HG03378 (cell line): ENCODE measurements at regions not wholly inside any gene's neighbourhood (a gene's known extent, or its start where the extent isn't known, plus 50 kb on each side); places are given as distances from the start of the nearest gene placed in this dataset.
"Not testable (repeated sequence)": the region's sequence is repeated elsewhere in the genome, so short reads cannot be mapped to it uniquely, and the experiment has no call there.

Experiments used
- ATAC-seq: cut with Tn5 transposase; IDR thresholded peaks from one replicate; pipeline ENCODE4 v1.9.1; 2021; ENCODE audit warnings: mild to moderate bottlenecking, moderate library complexity; ENCODE audit not compliant: unreplicated experiment

DNA sequence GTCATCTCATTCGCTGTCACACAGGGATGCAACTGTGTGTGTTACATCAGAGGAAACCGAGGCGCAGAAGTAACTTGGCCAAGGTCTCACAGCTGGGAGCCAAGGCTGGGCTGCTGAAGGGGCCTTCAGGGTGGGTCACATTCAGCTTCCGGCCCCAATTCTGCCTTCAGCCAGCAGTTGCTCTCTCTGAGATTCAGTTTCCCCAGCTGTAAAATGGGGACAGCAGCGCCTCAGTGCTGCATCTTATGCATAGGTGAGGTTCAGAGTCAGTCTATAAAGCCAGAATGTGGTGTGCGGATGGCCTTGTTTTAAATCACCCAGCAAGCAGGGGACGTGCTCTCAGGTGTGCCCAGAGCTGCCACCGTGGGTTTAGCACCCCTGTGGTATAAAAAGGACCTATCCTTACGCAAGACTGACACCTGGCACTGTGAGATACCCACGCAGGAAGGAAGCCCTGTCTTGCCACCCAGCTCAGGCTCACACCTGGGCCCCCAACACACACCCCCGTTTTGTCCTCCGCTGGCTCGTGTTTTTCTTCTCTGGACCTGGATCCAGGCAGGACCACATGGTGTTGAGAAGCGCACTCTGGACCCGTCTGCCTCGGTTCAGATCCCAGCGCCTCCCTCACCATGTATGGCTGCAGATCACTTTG, 94.6 kb upstream of the GSE1 start:
- ATAC-seq = no peak

DNA sequence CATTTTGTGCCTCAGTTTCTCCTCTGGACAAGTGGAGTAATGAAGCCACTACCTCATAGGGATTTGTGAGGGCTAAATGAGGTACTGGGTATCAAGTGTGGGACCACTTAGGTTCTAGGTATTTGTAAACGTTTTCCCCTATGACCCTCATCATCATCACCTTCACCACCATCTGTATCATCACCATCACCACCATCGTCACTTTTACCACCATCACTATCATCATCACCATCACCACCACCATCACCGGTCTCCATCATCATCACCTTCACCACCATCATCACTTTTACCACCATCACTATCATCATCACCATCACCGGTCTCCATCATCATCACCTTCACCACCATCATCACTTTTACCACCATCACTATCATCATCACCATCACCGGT, 94.1 kb upstream of the GSE1 start:
- not testable (repeated sequence) for ATAC-seq

DNA sequence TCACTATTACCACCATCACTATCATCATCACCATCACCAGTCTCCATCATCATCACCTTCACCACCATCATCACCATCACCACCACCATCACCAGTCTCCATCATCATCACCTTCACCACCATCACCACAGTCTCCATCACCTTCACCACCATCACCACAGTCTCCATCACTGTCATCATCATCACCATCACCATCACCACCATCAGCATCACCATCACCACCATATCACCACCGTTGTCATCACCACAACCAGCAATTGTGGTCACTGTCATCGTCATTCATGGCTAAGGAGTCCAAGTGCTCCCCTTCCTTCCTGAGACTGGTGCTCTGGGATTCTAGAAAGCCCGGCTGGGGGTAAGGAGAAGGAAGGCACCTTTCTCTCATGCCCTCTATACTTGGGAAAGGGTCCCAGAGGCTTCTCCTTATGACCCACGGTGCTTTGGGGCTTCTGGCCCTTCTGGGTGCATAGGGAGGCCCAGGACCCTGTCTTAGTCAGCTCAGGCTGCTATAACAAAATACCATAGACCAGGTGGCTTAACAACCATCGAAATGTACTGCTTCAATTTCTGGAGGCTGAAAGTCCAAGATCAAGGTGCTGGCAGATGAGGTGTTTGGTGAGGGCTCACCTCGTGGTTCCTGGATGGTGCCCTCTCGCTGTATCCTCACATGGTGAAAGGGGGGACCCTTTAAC, 93.4 kb upstream of the GSE1 start:
- no peak for ATAC-seq

DNA sequence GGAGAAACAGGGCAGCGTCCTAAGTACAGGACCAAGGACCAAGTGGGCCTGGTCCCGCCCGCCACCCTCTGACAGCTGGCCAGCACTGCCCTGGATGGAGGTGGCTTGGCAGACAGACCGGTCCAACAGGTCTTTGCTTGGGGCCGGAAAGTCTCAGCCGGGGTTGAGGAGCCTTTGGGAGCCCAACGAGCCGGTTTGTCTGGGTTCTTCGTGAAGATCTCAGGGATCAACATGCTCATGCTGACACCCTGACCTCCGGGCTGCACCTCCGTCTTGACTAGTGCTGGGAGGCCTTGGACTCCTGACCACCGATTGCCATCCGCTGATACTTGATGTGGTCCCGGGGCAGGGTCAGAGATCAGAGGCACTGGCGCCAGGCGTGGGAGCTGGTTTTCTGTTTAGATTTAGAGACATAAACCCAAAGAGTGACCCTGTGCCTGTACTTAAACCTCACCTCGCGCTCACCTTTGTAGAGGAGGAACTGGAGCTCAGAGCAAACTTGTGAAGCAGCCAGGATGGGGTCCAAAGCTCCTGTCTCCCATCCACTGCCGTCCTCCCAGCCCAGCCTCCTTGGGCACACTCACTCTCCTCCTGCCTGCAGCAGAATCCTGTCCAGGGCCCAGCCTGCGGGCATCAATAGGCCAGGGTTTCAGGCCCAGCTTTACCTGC, 92.1 kb upstream of the GSE1 start:
- ATAC-seq = no peak

DNA sequence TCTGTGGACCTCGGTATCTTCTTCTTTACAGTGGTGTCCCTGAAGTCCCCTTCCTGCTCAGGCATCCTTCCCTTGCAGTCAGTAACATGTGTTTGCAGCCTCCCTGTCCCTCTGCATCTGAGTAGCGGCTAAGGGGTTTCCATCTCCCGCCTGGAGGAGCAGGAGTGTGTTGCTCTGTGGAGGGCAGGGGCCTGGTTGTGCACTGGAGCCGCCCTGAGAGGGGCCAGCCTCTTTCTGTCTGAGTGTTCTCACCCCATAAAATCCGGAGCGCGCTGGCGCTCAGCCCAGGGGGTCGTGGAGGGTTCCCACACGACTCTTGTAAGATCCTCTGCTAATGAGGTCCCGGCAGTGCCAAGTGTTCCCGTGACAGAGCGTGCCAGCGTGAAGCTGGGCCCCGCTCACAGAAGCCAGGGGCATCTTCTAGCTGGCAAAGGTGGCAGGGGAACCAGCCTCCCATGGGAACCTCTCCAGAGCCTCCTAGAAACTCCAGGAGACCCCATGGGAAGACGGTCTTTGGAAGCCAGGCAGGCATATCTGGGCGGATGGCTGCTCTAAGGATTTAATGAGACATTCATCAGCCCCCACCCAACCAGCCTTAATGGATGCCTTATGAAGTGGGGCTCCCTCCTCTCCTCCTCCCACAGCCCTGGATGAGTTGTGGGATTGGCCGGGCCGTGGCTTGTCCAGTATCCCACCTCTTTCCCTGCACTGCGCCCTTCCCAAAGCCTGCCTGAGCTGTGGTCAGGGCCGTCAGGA, 91.4 kb upstream of the GSE1 start:
- no peak for ATAC-seq

DNA sequence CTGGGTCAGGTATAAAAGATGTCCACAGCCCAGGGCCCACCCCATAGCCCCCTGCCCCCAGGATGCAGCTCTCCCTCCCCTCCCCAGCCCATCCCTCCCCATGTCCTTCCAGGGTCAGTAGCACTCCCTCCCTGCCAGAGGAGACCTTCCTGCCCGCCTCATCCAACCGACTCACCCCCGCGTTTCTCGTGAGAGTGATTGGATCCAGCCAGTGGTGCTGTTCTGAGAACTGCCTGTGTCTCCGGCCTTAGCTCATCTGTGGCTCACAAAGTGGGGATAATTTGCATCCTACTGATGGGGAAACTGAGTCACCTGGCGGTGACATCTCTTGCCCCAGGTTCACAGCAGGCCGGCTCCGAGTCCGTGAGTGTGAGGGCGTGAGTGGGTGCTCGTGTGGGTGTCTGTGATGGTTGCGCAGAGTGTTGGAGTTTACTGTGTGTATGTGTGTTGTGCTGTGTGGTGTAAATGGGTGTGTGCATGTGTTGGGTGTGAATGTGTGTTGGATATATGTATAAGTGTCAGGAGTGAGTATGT, 90.7 kb upstream of the GSE1 start:
- no peak for ATAC-seq

DNA sequence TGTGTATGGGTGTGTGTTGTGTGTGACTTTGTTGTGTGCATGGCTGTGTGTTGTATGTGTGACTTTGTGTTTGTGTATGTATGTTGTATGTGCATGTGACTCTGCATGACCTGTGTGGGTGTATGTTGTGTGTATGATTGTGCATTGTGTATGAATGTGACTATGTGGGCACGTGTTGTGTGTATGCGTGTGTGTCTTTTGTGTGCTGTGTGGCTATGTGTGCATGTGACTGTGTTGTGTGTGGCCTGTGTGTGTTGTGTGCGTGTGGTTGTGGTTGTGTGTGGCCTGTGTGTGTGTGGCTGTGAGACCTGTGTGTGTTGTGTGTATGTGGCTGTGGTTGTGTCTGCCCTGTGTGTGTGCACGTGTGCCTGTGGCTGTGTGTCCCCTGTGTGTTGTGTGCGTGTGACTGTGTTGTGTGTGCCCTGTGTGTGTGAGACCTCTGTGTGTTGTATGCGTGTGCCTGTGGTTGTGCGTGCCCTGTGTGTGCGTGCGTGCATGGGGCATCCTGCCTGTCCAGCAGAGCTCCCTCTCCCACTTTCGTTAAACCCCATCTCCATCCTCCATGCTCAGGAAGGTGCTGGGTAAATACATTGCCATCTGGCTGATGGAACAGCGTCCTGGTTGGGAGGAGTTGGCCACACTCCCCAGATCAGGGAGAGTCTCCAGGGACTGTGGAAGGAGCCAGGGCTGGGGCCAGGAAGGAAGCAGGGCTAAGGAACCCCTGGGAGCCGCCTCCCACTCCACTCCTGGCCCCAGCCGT, 90.1 kb upstream of the GSE1 start:
- ATAC-seq = no peak

DNA sequence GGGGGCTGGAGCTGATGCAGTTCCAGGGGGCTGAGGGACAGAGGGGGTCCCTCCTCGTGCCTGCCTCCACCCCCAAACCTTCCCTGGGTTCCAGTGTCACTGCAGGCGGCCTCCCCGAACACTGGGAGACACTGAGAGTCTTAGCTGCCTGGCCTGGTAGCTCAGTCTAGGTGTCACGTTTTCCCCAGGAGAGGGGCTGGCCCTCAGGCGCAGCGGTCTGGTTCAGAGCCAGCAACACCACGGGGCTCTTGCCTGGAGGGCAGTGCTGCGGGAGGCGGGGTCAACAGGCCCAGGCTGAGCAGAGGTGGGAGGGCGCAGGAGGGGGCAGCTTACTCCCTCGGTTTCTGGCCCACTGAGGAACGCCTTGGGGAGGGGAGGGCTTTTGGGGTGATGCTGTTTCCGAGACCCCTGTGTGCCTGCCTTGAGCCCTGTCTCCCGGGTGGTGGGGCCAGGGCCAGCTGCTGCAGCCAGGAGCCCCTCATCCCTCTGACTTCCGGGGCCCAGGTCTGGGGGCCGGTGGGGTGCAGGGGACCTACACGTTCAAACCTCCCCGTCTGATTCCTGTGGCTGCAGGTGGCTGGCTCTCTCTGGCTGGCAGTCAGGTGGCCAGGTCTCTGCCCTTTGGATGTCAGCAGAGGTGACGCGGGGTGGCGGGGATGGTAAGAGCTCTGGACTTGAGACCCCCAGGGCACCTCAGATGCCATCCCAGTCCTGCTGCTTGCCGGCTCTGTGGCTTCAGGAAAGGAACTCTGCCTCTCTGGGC, 89.3 kb upstream of the GSE1 start:
- ATAC-seq = no peak

DNA sequence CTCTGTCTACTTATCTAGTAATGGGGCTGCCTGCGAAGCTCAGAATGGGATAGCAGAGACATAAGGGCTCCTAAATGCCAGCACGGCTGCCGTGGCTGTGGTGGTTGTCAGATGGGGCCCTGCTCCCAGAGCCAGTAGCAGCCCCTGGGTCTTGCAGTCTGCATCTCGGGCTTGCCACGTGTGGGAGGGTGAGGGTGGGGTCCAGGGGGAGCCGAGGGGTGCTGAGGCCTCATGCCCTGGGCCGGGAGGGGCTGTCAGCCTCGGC, 88.8 kb upstream of the GSE1 start:
- ATAC-seq = no peak

DNA sequence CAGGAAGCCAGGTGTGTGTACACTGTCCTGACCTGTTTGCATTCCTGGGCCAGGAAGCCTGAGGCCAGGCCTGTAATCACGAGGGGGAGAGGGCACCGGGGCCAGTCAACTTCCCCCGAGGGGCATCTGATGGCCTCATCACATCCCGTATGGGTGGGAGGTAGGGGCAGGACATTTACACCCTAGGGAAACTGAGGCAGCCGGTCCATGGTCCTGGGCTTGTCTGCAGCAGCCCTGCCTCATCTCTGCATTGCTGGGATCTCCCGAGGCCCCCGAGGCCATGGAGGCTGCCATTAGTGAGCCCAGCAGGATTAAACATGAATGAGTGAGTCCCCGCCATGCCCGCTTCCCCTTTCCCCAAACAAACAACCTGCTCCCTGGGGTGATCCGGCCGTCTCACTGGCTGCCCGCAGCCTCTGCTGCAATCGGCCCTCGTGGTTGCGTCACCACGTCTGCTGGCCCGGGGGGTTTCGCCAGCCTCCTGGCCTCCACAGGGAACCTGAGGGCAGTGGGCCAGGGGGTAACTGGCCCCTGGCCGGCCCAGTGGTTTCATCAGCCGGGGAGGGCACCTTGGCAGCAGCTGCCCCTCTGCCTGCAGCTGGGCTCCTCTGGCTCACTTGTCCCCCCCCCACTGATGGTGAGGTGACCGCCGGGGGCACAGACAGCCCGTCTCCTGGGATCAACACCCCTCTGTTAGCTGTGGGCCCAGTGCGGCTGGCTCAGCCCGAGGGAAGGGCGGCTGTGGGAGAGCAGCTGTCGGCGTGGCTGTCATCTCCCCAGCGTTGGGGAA, 88.3 kb upstream of the GSE1 start:
- no peak for ATAC-seq

DNA sequence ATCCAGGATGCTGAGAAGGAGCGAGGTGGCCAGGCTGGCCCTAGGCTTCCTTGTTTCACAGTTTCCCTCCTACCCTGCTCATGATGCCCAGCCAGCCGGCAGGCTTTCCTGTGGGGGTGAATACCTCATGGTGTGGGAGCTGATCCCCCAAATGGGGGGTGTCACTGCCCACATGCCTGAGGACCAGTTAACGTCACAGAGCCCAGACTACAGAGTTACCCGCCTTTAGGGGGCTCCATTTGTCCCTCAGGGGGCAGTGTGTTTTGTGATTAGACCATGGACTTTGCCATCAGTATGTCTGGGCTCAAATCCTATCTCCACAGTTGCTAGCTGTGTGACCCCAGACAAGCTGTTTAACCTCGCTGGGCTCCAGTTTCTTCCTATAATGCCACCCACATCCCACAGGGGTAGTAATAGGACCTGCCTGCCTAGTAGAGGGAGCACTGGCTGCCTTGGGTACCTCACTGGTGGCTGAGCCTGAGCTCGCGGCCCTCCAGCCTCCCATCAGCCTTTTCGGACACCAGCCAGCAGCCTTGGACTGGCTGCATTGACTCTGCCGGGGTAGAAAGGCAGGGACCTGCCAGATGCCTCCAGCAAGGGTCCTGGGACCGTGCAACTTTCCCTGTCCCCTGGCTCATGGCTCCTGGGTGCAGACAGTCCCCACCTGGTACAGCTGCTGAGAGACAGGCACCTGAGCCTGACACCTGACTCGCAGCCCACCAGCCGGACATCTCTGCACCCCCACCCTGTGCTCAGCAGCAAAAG, 87.5 kb upstream of the GSE1 start:
- ATAC-seq = no peak

DNA sequence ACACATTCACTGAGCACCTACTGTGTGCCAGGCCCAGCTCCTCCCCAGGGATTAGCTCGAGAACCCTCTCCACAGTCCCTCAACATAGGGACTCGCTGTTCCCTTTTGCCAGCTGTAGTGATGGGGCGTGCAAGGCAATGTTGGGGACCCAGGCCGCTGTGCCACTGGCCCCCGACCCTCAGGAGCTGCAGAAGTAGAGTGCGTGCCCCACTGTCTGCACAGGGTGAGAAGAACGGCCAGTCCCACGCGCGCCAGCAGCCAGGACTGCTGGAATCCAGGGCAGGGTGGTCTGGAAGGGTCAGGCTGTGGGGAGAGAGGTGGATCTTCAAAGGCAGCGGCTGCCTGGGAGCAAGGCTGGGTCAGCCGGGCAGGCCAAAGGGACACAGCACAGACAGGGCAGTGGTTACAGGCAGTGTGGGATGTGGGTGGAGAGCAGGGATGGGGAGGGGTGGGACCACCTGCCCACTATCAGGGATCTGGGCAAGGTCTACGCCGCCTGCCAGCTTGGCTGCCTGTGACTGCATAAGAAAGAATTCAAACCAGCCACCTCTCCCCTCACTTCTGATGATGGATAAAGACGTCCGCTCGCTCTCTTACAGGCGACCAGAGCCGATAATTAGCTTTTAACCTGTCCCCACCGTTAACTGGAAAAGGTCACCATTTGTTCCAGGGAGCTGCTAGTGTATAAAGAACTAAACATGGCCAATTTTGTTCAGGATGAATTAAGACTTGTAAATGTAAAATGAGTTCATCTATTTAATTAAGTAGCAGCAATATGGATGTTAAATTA, 86.7 kb upstream of the GSE1 start:
- no peak for ATAC-seq

DNA sequence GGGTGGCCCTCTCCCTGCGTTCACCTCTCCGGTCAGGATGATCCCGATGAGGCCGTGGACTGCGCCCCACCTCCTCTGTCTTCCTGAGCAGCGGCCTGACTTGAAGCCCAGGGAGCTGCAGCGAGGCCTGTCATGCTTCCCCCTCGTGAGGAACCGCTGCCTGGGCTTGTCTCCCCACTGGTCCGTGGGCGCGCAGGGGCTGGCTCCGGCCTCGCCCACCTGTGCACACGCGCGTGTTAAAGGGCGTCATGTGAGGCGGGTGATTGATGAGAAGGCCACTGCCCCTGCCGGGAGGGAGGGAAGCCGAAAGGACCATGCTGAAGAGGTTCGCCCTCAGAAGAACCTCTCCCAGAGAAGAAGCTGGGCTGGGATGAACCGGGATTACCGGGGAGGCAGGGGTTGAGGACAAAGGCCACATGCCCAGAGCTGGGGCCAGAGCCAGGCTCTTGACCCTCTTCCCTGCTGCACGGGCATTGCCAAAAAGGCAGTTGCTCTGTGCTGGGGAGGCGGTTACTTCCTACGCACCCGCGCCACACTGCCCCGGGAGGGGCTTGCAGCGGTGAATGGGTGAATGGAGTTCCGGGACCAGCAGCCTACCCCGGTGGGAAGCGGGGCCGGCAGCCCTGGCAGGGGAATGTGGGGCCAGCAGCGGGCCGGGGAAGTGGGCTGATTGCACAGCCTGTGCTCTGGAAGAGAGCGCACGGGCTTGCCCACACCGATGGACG, 85.9 kb upstream of the GSE1 start:
- ATAC-seq = no peak

DNA sequence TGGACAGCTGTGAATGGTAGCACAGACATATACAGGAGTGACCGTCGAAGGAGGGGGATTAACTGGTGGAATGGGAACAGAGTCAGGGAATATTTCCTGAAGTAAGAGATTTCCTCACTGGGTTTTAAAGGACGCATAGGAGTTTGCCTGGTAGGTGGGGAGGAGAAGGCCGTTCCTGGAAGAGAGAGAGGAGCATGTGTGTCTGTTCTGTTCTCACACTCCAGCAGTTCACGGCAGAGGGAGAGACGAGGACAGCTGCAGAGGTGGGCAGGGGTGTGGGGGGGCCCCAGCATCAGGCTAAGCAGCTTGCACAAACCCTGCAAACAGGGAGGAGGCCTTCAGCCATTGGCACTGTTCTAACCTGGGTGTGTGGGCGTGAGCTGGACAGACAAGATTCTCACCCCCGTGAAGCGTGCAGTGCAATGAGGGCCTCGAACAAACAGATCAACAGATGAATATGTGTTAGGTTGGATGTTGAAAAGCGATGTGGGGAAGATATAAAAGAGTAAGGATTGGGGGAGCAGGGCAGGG, 85.3 kb upstream of the GSE1 start:
- ATAC-seq = no peak

DNA sequence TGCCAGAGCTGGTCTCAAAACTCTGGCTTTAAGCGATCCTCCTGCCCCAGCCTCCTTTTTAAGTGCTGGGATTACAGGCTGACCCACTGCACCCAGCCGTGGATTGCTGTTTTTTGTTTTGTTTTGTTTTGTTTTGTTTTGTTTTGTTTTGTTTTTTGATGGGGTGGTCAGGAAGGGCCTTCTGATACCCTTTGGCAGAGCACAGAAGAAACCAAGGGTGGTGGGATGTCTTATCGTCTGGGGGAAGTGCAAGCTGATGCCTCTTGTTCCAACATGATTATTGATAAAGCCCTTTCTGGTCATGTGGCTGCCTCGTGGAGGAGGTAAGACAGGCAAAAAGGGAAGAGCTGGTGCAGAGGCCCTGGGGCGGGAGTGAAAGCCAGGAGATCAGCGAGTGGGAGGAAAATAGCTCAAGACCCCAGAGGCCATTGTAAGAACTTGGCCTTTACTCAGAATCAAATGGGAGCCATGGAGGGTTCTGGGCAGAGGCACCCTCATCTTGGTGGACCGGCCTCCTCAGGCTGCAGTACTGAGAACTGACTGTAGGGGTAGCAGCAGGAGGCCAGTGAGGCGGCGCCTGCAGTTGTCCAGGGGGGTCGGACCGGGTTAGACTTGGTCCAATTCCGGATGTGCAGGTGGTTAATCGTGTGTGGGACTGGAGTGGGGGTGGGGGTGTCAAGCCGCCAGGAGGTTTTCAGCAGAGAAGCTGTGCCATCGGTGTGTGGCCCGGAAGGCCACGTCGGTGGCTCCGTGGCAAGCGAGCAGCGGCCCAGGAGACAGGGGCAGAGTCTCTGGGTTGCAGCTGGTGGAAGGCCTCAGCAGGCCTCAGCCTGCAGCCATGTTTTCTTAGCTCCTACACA, 84.4 kb upstream of the GSE1 start:
- ATAC-seq = no peak
